GM06990 (cell line): ENCODE measurements at regions not wholly inside any gene's neighbourhood (a gene's known extent, or its start where the extent isn't known, plus 50 kb on each side); places are given as distances from the start of the nearest gene placed in this dataset.
"Not testable (repeated sequence)": the region's sequence is repeated elsewhere in the genome, so short reads cannot be mapped to it uniquely, and the experiment has no call there.

ENCODE experiments used
- DNase-seq: peaks from one replicate; pipeline ENCODE4 v3.0.0-alpha.2; 2011; ENCODE audit not compliant: insufficient read length; ENCODE audit errors: extremely low read depth
- H3K27me3 ChIP-seq: replicated peaks from 2 replicates; pipeline ENCODE4 v1.6.0; 2011; ENCODE audit warnings: low read length; ENCODE audit not compliant: control insufficient read depth, insufficient read depth
- H3K36me3 ChIP-seq: 2 replicates; pipeline ENCODE4 v1.5.1; 2011; ENCODE audit warnings: low read length; ENCODE audit not compliant: control insufficient read depth, insufficient read depth
- H3K4me3 ChIP-seq: replicated peaks from 2 replicates; pipeline ENCODE4 v1.5.1; 2011; ENCODE audit warnings: low read depth, mild to moderate bottlenecking, control low read depth, low read length

DNA sequence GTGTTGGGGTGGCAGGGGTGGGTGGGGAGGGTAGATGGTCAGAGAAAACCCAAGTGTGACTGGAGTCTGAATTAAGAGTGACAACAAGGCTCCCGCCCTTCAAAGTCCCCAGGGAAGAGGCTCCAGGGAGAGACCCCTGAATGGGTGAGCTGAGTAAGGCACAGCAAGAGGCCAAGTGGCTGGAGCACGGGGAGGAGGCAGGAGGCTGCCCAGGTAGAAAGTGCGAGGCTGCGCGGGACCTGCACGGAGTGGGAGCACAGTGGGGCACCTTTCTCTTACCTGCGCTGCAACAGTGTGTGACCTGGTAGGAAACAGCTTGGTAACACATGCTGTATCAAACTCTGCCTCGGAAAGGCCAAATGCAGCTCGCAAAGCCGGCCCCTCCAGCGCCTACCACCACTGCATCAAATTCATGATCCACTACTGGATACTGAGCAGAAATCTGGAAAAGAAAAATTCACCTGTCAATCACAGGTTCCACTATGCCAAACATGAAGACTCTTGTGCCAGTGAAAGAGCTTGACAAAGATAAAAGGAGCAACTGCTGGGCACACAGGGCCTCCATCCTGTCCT lies 77.1 kb upstream of the TNK2 start:
- H3K36me3 ChIP-seq, H3K27me3 ChIP-seq, H3K4me3 ChIP-seq, DNase-seq: not testable (repeated sequence)

DNA sequence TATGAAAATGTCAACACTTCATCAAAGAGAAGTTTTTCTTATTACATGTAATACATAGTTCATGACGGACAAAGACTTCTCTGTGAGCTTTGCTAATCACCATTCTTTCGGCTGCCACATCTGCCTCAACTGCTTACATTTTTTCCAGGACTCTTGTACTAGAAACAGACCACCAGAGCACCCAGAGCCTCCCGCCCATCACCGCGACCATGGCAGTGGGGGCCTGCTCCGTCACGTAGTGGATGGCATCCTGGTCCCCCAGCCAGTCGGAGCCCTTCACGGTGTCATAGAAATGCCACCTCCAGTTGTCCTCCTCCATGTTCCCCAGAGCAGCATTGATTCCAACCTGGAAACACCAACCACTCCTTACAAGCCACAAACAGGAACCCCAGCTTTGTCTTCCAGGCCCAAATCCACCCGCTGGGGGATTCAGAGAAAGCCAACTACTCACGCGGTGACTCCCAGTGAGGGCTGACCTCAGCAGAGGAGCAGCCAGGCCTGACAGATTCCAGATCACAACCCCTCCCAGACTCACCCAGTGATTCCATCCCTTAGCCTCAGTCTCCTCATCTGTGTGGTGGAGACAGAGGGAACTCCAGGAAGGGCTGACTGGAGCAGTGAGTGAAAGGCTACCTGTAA lies 76.2 kb upstream of the TNK2 start:
- DNase-seq, H3K36me3 ChIP-seq, H3K4me3 ChIP-seq, H3K27me3 ChIP-seq: not testable (repeated sequence)

DNA sequence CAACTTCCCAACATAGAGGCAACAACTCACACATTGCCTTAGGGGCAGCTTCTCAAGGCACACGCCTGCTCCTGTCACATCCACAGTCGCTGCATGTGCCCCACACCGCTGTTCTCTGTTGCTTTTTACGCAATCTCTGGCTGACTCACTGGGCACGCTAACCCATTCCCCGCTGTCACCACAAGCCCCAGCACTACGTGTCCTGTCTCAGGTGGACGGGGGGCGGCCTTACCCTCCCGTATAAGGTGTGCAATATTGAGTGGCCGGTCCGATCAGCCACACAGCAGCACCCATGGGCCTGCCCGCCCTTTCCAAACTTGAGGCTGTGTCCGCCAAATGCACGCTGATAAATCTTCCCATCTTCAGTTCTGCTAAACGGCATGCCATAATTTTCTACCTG lies 75.5 kb upstream of the TNK2 start:
- H3K36me3 ChIP-seq, DNase-seq, H3K27me3 ChIP-seq, H3K4me3 ChIP-seq: not testable (repeated sequence)

DNA sequence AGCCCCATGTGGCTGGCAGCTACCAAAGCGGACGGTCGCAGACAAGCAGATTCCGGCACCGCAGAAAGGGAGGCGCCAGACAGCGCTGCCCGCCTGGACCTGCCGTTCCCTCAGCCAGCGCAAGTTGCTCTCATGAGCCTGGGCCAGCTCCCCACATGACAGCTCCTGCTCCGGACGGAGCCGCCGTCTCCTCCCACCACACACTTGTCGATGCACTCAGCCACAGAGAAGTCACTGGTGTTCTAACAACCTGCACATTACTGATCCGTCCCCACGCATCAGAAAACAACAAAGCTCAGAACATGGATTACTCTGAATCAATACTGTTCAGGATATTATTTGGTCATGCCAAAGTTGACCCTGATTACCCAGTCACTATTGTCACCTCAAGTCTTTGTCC lies 74.4 kb upstream of the TNK2 start:
- H3K36me3 ChIP-seq, DNase-seq, H3K4me3 ChIP-seq, H3K27me3 ChIP-seq: not testable (repeated sequence)

DNA sequence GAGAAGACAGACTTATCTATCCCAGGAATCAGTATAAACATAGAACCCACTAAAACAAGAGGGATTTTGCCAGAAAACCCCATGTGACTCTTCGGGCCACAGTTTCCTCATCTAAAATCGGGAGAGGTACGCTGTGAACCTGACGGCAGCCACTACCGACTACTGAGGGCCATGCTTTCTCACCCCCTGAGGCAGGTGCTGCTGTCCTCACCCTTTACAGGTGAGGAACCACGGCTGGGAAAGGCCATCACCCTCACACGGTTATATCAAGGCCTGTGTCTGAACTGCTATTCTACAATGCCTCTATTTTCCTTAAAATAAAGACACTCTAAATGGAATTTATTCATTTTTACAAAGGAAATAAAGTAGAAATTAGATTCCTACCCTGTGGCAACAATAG lies 73.4 kb upstream of the TNK2 start:
- H3K4me3 ChIP-seq, DNase-seq, H3K36me3 ChIP-seq, H3K27me3 ChIP-seq: not testable (repeated sequence)

DNA sequence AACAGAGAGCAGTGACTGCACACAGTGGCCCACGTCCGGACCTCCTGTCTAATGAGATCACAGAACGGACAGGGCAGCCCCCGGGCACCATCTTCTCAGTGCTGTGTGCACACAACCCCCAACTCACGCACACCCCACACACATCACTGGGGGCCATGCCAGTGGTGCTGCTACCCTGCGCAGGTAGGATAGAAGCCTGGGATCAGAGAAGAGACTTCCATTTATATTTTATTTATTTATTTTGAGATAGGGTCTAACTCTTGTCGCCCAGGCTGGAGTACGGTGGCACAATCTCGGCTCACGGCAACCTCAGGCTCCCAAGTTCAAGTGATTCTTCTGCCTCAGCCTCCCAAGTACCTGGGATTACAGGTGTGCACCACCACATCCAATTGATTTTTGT lies 71.5 kb upstream of the TNK2 start:
- H3K27me3 ChIP-seq, H3K4me3 ChIP-seq, DNase-seq, H3K36me3 ChIP-seq: not testable (repeated sequence)

DNA sequence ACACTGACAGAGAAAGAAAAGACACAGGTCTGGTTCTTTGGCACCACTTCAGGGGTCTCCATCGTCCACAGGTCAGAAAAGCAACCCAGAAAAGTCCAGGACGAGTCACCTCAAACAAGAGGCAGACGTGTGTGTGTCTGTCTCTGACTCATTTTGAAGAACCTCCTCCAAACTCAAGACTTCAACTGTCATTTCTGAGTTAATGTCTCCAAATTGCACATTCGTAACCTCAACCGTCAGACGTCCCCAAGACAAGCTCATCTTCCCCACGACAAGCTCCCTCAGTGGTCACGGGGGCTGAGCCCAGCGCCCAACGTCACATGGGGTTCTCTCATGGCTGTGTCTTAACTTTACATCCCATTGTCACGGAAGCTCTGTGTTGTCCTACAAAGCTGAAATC lies 70.2 kb upstream of the TNK2 start:
- H3K36me3 ChIP-seq, H3K4me3 ChIP-seq, H3K27me3 ChIP-seq, DNase-seq: not testable (repeated sequence)

DNA sequence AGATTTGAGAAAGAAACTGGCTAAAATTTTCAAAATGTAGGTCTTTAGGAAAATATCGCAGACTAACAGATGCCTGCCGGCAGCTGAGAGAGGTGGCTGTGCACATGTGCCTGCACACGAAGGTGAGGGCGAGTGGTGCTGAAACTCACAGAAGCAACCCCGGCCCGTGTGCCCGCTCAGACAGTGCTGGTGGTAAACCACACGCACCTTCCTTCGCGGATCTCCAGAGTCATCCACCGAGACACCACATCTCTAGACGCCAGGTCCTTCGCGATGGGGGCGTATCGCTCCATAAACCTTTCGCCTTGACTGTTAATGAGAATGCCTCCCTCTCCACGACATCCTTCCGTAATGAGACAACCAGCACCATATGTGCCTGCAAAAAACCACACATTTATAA lies 68.5 kb upstream of the TNK2 start:
- H3K27me3 ChIP-seq, H3K36me3 ChIP-seq, H3K4me3 ChIP-seq, DNase-seq: not testable (repeated sequence)

DNA sequence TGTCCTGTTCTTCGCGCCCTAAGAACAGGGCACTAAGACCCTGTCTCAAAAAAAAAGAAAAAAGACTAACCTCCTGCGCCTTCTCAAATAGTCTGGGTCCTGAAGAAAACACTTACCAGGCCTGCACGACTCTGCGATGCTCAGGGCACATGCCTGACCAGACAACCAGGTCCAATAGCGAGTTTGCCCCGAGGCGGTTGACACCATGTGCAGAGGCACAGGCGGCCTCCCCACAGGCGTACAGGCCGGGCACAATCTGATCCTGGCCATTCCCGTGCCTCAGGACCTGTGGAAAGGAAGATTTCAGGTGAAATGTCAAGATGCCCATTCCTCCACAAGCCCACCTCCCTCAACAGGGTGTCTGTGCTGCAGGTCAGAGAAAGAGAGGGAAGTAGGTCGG lies 65.9 kb upstream of the TNK2 start:
- H3K4me3 ChIP-seq, H3K27me3 ChIP-seq, DNase-seq: not testable (repeated sequence)
- H3K36me3 ChIP-seq, result peaks cover 11% of the 10 kb centered on the region

DNA sequence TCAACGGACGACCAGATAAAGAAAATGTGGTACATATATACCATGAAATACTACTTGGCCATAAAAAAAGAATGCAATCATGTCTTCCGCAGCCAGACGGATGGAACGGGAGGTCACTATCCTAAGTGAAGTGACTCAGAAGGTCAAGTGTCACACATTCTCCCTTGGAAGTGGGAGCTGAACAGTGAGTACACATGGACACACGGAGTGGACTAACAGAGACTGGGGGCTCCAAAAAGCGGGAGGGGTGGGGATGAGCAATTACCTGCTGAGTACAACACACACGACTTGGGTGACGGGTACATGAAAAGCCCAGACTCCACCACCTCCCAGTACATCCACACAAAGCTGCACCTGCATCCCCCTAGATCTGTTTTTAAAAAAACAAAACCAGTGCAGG lies 62.5 kb upstream of the TNK2 start:
- H3K36me3 ChIP-seq, result peaks cover 13% of the 10 kb centered on the region
- not testable (repeated sequence) for DNase-seq, H3K4me3 ChIP-seq, H3K27me3 ChIP-seq

DNA sequence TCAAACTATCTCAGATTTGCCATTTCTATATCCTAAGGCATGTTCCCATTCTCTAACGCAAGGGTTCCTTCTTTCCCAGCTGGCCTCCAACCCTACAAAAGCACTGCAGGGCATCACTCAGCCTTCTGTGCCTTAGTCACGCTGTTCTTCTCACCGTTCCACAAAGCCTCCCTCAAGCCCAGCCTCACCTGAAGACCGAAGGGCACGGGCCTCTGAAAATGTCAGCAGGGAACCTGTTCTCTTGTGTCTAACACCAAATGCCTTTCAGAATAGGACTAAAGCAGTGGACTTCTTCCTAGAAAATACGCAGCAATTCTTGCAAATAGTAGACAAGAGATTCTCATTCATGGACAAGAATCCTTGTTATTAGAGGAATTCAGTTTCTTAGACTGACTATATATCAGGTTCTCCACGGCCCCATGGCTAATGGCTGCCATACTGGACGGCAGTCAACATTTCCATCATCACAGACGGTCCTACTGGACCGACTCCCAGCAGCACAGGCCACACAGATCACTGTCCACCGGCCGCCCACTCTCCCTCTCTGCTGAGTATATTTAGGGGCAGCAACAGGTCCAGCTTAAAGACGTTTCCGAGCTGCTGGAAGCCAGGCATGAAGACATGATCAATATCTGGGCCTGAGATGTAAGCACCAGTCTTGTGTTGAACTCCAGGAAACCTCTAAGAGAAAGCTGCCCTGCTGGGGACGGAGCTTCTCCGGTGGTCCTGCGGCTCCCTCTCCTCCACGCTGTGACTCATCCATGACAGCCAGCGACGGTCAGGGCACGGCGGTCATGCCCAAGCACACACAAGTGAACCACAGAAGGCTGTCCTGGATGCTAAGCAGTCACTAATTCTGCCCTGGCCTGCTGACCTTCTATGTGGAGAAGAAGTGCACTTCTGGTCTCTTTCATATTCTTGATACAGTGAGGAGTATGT lies 61.8 kb upstream of the TNK2 start:
- peaks cover 11% of the 10 kb centered on the region for H3K36me3 ChIP-seq
- H3K4me3 ChIP-seq, H3K27me3 ChIP-seq, DNase-seq: not testable (repeated sequence)

DNA sequence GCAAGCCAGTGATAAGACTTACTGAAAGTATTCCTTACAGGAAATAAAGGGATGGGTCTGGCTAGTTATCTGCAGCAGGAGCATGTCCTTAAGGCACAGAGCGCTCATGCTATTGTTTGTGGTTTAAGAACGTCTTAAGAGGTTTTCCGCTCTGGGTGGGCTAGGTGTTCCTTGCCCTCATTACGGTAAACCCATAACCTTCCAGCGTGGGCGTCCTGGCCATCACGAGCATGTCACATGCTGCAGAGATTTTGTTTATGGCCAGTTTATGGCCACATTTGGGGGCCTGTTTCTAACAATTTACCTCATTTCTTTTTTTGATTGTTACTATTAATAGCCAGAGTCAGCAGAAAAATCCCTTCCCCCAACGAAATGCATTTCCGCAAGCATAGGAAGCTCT lies 61.0 kb upstream of the TNK2 start:
- peaks cover 13% of the 10 kb centered on the region for H3K36me3 ChIP-seq
- not testable (repeated sequence) for H3K4me3 ChIP-seq, DNase-seq, H3K27me3 ChIP-seq

DNA sequence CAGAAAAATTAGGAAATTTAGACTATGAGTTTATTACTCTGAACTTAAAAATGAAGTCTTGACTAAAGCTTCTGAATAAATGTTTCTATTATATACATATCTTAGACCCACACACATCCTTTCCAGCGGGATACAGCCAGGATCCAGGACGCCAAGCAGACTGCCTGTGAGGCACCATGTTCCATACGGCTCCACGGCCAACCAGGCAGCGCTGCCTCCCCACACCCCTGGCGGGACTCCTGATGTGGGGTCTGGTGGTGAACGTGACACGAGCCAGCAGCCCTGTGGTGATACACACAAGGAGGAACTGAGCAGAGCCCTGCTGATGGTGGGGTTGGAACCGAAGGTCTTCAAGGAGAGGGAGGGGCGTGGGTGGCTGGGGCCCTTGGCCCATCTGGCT lies 59.8 kb upstream of the TNK2 start:
- H3K27me3 ChIP-seq, H3K4me3 ChIP-seq, DNase-seq: not testable (repeated sequence)
- H3K36me3 ChIP-seq, result peaks cover 10% of the 10 kb centered on the region

DNA sequence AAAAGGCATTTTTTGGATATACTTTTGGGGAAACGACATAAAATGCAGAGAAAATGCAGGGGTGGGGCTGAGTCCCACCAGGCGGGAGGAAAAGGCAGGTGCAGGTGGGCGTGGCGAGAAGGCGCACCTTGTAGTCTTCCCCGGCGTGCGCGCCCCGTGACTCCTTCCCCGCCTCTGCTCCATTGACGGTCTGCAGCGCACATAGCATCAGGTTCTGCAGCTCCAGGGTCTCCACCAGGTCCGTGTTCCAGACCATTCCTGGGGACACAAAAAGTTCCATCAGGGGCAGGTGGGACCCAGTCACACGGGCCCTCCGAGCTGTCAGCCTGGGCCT lies 59.0 kb upstream of the TNK2 start:
- not testable (repeated sequence) for H3K4me3 ChIP-seq, DNase-seq, H3K27me3 ChIP-seq
- H3K36me3 ChIP-seq, result peaks cover 10% of the 10 kb centered on the region
